ENCODE measurements at regions not wholly inside any gene's neighbourhood (a gene's known extent, or its start where the extent isn't known, plus 50 kb on each side); places are given as distances from the start of the nearest gene placed in this dataset.

- ATAC-seq (ENCODE audit: poor library complexity) = no peak
- no peaks in the 10 kb centered on the region for H3K36me3 ChIP-seq (ENCODE audit: insufficient read depth, low read length)
- Mint-ChIP-seq H3K4me1 (ENCODE audit: low read depth) (no peaks in the 10 kb centered on the region), H3K4me3 (no peak overlapping the region), H3K27me3 (peaks cover 54% of the 10 kb centered on the region), H3K9me3 (no peaks in the 10 kb centered on the region), H3K36me3 (ENCODE audit: low read depth) (no peaks in the 10 kb centered on the region), H3K27ac (no peak overlapping the region)
- peaks cover 0 to 16% of the 10 kb centered on the region in 2 experiments for H3K9me3 ChIP-seq (ENCODE audit: control insufficient read depth in 1 of 2, insufficient read depth in 1 of 2, low read length in 2 of 2)
- TF ChIP-seq CTCF (IDR thresholded peaks at IDR 0.05) = no peak
- H3K27ac ChIP-seq (ENCODE audit: low read depth in 1 of 2, low read length in 2 of 2) = no peak overlapping the region
- no peak overlapping the region for H3K4me3 ChIP-seq (ENCODE audit: low read length)
- peaks cover 0 to 6% of the 10 kb centered on the region in 2 experiments for H3K27me3 ChIP-seq (ENCODE audit: control insufficient read depth in 1 of 2, insufficient read depth in 2 of 2, low read length in 2 of 2)
- intact Hi-C loops (cut with DNase I, micrococcal nuclease) = no loop called here
- CTCF ChIA-PET = no interaction called here
- DNase-seq = no peak
- no peaks in the 10 kb centered on the region for H3K4me1 ChIP-seq (ENCODE audit: insufficient read depth, low read length)
- POLR2A ChIA-PET = no interaction called here
Observed at GRCh38 chr18:75864816-75865215, 437.3 kb upstream of the SMIM21 start.

GRCh38 chr18:75863696-75864095 lies 436.2 kb upstream of the SMIM21 start:
- Mint-ChIP-seq H3K4me1 (ENCODE audit: low read depth) (no peaks in the 10 kb centered on the region), H3K36me3 (ENCODE audit: low read depth) (no peaks in the 10 kb centered on the region), H3K9me3 (no peaks in the 10 kb centered on the region), H3K27ac (no peak overlapping the region), H3K4me3 (no peak overlapping the region), H3K27me3 (peaks cover 55% of the 10 kb centered on the region)
- no peak for TF ChIP-seq CTCF (IDR thresholded peaks at IDR 0.05)
- ATAC-seq (ENCODE audit: poor library complexity) (no peak), DNase-seq (no peak)
- no peak overlapping the region for H3K4me3 ChIP-seq (ENCODE audit: low read length)
- CTCF ChIA-PET = no interaction called here
- peaks cover 0 to 16% of the 10 kb centered on the region in 2 experiments for H3K9me3 ChIP-seq (ENCODE audit: control insufficient read depth in 1 of 2, insufficient read depth in 1 of 2, low read length in 2 of 2)
- intact Hi-C loops (cut with DNase I, micrococcal nuclease) = no loop called here
- H3K27me3 ChIP-seq (ENCODE audit: control insufficient read depth in 1 of 2, insufficient read depth in 2 of 2, low read length in 2 of 2) = peaks cover 0 to 8% of the 10 kb centered on the region in 2 experiments
- H3K27ac ChIP-seq (ENCODE audit: low read depth in 1 of 2, low read length in 2 of 2) = no peak overlapping the region
- H3K36me3 ChIP-seq (ENCODE audit: insufficient read depth, low read length) = no peaks in the 10 kb centered on the region
- POLR2A ChIA-PET = no interaction called here
- no peaks in the 10 kb centered on the region for H3K4me1 ChIP-seq (ENCODE audit: insufficient read depth, low read length)

GRCh38 chr18:75862458-75862857 lies 435.0 kb upstream of the SMIM21 start:
- POLR2A ChIA-PET = no interaction called here
- Mint-ChIP-seq H3K4me1 (ENCODE audit: low read depth) (no peaks in the 10 kb centered on the region), H3K27ac (no peak overlapping the region), H3K27me3 (peaks cover 55% of the 10 kb centered on the region), H3K4me3 (no peak overlapping the region), H3K9me3 (no peaks in the 10 kb centered on the region), H3K36me3 (ENCODE audit: low read depth) (no peaks in the 10 kb centered on the region)
- Histone ChIP-seq H3K36me3 (ENCODE audit: insufficient read depth, low read length) (no peaks in the 10 kb centered on the region), H3K4me1 (ENCODE audit: insufficient read depth, low read length) (no peaks in the 10 kb centered on the region), H3K27me3 (ENCODE audit: control insufficient read depth in 1 of 2, insufficient read depth in 2 of 2, low read length in 2 of 2) (peaks cover 0 to 8% of the 10 kb centered on the region in 2 experiments), H3K27ac (ENCODE audit: low read depth in 1 of 2, low read length in 2 of 2) (no peak overlapping the region), H3K9me3 (ENCODE audit: control insufficient read depth in 1 of 2, insufficient read depth in 1 of 2, low read length in 2 of 2) (peaks cover 0 to 16% of the 10 kb centered on the region in 2 experiments), H3K4me3 (ENCODE audit: low read length) (no peak overlapping the region)
- ATAC-seq (ENCODE audit: poor library complexity) = no peak
- no peak for TF ChIP-seq CTCF (IDR thresholded peaks at IDR 0.05)
- CTCF ChIA-PET = no interaction called here
- no peak for DNase-seq
- intact Hi-C loops (cut with DNase I, micrococcal nuclease) = no loop called here
